Mucosa of rectum (tissue), 2 donors: ENCODE measurements at regions not wholly inside any gene's neighbourhood (a gene's known extent, or its start where the extent isn't known, plus 50 kb on each side); places are given as distances from the start of the nearest gene placed in this dataset.

Experiments
- H3K27ac ChIP-seq, 2 donors: one replicate each; pipeline ENCODE4 v1.7.0; 2013; ENCODE audit warnings: inconsistent platforms in 2 of 2, low read depth in 2 of 2, low read length in 2 of 2
- H3K27me3 ChIP-seq, 2 donors: one replicate each; pipeline ENCODE4 v1.7.0; 2013; ENCODE audit warnings: low read length in 2 of 2; ENCODE audit not compliant: control insufficient read depth in 2 of 2, insufficient read depth in 2 of 2
- H3K36me3 ChIP-seq, 2 donors: one replicate each; pipeline ENCODE4 v1.7.0; 2013; ENCODE audit warnings: low read length in 2 of 2; ENCODE audit not compliant: control insufficient read depth in 2 of 2, insufficient read depth in 2 of 2
- H3K4me1 ChIP-seq, 2 donors: one replicate each; pipeline ENCODE4 v1.7.0; 2013; ENCODE audit warnings: low read length in 2 of 2, mild to moderate bottlenecking in 1 of 2; ENCODE audit not compliant: control insufficient read depth in 2 of 2, insufficient read depth in 2 of 2
- H3K4me3 ChIP-seq, 2 donors: one replicate each; pipeline ENCODE4 v1.7.0; 2013; ENCODE audit warnings: low read length in 2 of 2
- H3K9ac ChIP-seq, 2 donors: one replicate each; pipeline ENCODE4 v1.7.0; 2013; ENCODE audit warnings: low read length in 2 of 2, low read depth in 1 of 2, mild to moderate bottlenecking in 1 of 2
- H3K9me3 ChIP-seq, 2 donors: one replicate each; pipeline ENCODE4 v1.7.0; 2013; ENCODE audit warnings: low read length in 2 of 2; ENCODE audit not compliant: control insufficient read depth in 2 of 2
- donor health status: healthy.
- donor health status: Normal muscosa, but diverticular disease.

- H3K4me1 ChIP-seq: no peaks in the 10 kb centered on the region
- no peak overlapping the region for H3K9ac ChIP-seq
- H3K27ac ChIP-seq: no peak overlapping the region
- peaks cover 0 to 2% of the 10 kb centered on the region in 2 donors for H3K9me3 ChIP-seq
- H3K4me3 ChIP-seq: no peak overlapping the region
- H3K27me3 ChIP-seq: no peaks in the 10 kb centered on the region
- H3K36me3 ChIP-seq: no peaks in the 10 kb centered on the region
Observed at GRCh38 chr20:21982559-21982958, 277.1 kb downstream of the PAX1 start.

DNA sequence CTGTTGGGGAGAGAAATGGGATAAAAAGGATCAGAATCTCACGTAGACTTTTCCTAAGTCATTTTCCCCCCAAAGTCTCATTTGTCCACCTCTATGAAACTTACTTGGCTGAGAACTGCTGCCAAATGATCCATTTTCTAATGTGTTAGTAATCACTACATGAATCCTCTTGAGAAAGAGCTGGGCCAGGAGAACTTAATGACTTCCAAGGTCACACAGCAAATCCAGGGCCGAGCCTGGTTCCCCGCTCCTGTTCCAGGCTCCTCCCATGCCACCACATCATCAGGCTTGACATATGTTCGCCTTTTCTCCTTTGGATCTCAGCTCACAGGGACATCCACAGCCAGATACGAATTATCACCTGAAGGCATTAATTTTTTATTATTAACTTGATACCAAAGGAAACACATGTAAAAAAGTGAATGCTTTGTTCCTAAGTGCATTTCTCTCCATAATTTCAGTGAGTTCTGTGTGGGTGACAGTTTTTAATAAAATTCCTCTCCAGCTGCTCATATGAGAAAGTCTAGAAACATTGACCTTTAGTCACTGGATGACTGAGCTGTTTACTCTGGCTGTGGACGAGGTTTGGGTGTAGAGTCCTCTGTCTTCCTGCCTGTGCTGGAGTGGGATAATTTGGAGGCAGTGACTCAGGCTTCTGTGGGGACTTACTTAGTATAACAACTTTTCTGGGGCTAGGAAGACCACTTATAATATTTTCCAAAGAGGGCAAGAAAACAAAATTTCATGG is 276.3 kb downstream of the PAX1 start:
- H3K4me1 ChIP-seq: no peaks in the 10 kb centered on the region
- no peaks in the 10 kb centered on the region for H3K36me3 ChIP-seq
- H3K4me3 ChIP-seq: no peak overlapping the region
- H3K27me3 ChIP-seq: no peaks in the 10 kb centered on the region
- H3K27ac ChIP-seq: no peak overlapping the region
- H3K9me3 ChIP-seq: peaks cover 0 to 2% of the 10 kb centered on the region in 2 donors
- H3K9ac ChIP-seq: no peak overlapping the region

DNA sequence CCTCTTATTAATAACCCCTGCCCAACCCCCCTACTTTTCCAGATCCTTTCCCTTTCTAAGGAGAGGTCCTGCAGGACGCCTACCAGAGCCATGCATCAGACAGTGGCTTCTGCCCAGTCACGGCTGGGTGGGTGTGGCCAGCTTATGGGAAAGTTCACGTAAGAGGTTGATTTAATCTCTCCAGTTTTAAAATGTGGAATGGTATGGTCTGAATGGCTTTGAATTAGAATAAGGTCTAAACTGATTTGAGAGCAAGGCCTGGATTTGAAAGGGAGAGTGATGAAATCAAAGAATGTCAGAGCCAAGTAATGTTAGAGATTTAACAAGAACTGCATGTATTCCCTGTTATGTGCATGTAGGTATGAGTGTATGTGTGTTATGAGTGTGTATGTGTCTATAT is 275.7 kb downstream of the PAX1 start:
- Histone ChIP-seq H3K9ac (no peak overlapping the region), H3K36me3 (no peaks in the 10 kb centered on the region), H3K4me1 (no peaks in the 10 kb centered on the region), H3K9me3 (peaks cover 0 to 2% of the 10 kb centered on the region in 2 donors), H3K27ac (no peak overlapping the region), H3K4me3 (no peak overlapping the region), H3K27me3 (no peaks in the 10 kb centered on the region)

- Histone ChIP-seq H3K9ac (no peak overlapping the region), H3K27ac (no peak overlapping the region), H3K4me1 (no peaks in the 10 kb centered on the region), H3K27me3 (no peaks in the 10 kb centered on the region), H3K9me3 (no peaks in the 10 kb centered on the region), H3K36me3 (no peaks in the 10 kb centered on the region), H3K4me3 (no peak overlapping the region)
Observed at GRCh38 chr20:21971436-21971835, 266.0 kb downstream of the PAX1 start.

GRCh38 chr20:21968486-21968885 is 263.0 kb downstream of the PAX1 start:
- no peaks in the 10 kb centered on the region for H3K9me3 ChIP-seq
- no peaks in the 10 kb centered on the region for H3K36me3 ChIP-seq
- H3K27me3 ChIP-seq: no peaks in the 10 kb centered on the region
- H3K4me3 ChIP-seq: no peak overlapping the region
- no peaks in the 10 kb centered on the region for H3K4me1 ChIP-seq
- no peak overlapping the region for H3K9ac ChIP-seq
- H3K27ac ChIP-seq: no peak overlapping the region

GRCh38 chr20:21967481-21967880 is 262.0 kb downstream of the PAX1 start:
- no peaks in the 10 kb centered on the region for H3K27me3 ChIP-seq
- no peaks in the 10 kb centered on the region for H3K36me3 ChIP-seq
- H3K27ac ChIP-seq: no peak overlapping the region
- no peak overlapping the region for H3K9ac ChIP-seq
- H3K4me1 ChIP-seq: no peaks in the 10 kb centered on the region
- no peaks in the 10 kb centered on the region for H3K9me3 ChIP-seq
- no peak overlapping the region for H3K4me3 ChIP-seq

DNA sequence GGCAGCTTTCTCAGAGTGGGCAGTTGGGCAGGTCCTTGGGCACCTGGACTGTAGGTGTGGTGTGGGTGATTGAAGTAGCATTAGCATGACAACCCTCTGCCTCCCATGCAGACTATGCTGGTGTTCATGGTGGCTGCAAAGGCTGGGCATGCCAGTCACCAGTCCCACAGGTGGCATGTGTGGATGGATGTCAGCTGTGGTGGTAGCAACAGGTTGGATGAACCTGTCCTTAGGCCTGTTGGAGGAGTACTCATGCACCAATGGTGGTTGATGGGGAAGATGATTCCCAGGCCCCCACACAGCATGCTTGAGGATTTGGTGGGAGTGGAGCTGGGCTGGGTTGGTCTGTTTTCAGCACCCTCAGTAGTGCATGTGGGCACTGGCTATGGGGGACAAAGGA is 251.1 kb downstream of the PAX1 start:
- Histone ChIP-seq H3K27me3 (no peaks in the 10 kb centered on the region), H3K4me3 (no peak overlapping the region), H3K9ac (no peak overlapping the region), H3K9me3 (peaks cover 0 to 3% of the 10 kb centered on the region in 2 donors), H3K27ac (no peak overlapping the region), H3K36me3 (no peaks in the 10 kb centered on the region), H3K4me1 (no peaks in the 10 kb centered on the region)

- H3K36me3 ChIP-seq: no peaks in the 10 kb centered on the region
Observed at GRCh38 chr20:21947406-21947805, 241.9 kb downstream of the PAX1 start.

DNA sequence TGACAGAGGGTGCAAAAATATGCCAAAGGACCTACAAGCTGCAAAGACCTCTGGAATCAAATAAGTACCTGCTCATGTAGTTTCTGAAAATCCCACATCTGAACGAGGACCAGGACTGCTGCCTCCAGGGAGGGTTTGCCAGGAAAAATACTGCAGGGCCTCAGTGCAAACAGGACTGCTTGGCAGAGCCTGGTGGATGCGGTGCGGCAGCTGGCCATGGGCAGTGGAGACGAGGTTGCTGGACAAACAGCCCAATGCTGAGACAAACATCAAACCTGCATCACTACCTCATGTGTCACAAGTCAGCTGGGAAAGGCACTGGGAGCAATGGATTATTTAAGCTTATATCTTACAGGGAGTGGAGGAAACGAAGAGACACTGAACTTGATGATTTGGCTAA is 238.8 kb downstream of the PAX1 start:
- Histone ChIP-seq H3K4me1 (no peaks in the 10 kb centered on the region), H3K4me3 (no peak overlapping the region), H3K27me3 (no peaks in the 10 kb centered on the region), H3K36me3 (no peaks in the 10 kb centered on the region), H3K9ac (no peak overlapping the region), H3K9me3 (no peaks in the 10 kb centered on the region), H3K27ac (no peak overlapping the region)

More at GRCh38 chr20:21947406-21947805, 241.9 kb downstream of the PAX1 start:
- Histone ChIP-seq H3K9me3 (no peaks in the 10 kb centered on the region), H3K4me1 (no peaks in the 10 kb centered on the region), H3K4me3 (no peak overlapping the region), H3K9ac (no peak overlapping the region), H3K27ac (no peak overlapping the region), H3K27me3 (no peaks in the 10 kb centered on the region)

- no peak overlapping the region for H3K27ac ChIP-seq
Observed at GRCh38 chr20:21941941-21942805, 236.7 kb downstream of the PAX1 start.

More at GRCh38 chr20:21941941-21942805, 236.7 kb downstream of the PAX1 start:
- Histone ChIP-seq H3K4me3 (no peak overlapping the region), H3K27me3 (no peaks in the 10 kb centered on the region), H3K9ac (no peak overlapping the region), H3K36me3 (no peaks in the 10 kb centered on the region), H3K9me3 (no peaks in the 10 kb centered on the region), H3K4me1 (no peaks in the 10 kb centered on the region)
